Transverse colon (tissue), 3 donors: ENCODE measurements at regions not wholly inside any gene's neighbourhood (a gene's known extent, or its start where the extent isn't known, plus 50 kb on each side); places are given as distances from the start of the nearest gene placed in this dataset.

Source experiments
- EP300 ChIP-seq: sonication (generic); formaldehyde crosslinking; IDR thresholded peaks from one replicate; pipeline ENCODE4 v1.6.1; 2017; ENCODE audit warnings: antibody characterized with exemption, low read depth
- POLR2A ChIP-seq: fragments of 450-650 bp; IDR thresholded peaks from one replicate; pipeline ENCODE4 v1.6.1; 2016; ENCODE audit warnings: antibody characterized with exemption, mild to moderate bottlenecking, moderate library complexity
- TF ChIP-seq, protein P1 (sequence below), 5 experiments: fragments of 200-600 bp in 3 of 5; fragments of 450-650 bp in 2 of 5; sonication (generic) in 3 of 5; IDR thresholded peaks; 1 replicate in 2 of 5; 2 replicates in 3 of 5; pipeline ENCODE4 v1.5.1; 2016 to 2017; ENCODE audit warnings: antibody characterized with exemption in 5 of 5, inconsistent platforms in 3 of 5, mild to moderate bottlenecking in 2 of 5, moderate library complexity in 1 of 5

DNA sequence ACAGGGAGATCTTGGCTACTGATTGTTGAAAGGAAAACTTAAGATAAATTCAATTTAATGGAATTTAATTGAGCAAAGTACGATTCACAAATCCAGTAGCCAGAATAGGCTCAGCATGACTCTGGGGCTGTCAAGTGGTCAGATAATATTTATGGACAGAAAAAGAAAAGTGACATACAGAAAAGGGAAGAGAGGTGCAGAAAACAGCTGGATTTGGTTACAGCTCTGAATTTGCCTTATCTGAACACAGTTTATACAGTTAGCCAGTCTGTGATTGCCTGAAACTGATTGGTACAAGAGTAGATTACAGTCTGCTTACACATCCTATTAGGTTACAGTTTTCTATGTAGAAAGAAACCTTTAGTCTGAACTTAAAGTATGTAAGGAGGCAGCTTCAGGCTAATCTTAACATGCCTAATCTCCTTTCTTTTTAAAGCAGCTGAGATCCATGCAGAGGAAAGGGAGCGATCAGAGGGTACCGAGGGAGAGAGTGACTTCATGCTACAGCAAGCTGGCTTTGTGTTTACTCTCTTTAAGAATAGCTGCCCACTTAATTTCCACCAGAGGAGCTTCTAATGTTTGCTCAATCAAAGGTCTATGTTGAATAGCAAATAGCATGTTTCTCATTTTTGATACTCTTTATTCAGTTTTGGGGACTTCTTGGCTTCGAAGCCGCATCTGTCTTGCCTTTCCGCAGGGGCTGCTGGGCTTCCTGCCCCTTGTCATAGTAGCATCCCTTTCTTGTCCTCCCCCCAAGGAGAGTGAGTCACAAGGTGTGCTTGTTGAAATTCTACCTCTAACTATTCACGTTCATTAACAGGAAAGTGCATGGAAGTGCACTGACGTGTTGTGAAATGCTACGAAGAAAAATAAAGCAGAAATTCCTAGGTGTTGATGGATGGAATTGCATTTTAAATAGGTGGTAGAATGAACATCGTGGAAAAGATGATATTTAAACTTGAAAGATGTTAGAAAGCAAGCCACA, 761.2 kb downstream of the TAF11L14 start:
- TF ChIP-seq, protein P1, sequence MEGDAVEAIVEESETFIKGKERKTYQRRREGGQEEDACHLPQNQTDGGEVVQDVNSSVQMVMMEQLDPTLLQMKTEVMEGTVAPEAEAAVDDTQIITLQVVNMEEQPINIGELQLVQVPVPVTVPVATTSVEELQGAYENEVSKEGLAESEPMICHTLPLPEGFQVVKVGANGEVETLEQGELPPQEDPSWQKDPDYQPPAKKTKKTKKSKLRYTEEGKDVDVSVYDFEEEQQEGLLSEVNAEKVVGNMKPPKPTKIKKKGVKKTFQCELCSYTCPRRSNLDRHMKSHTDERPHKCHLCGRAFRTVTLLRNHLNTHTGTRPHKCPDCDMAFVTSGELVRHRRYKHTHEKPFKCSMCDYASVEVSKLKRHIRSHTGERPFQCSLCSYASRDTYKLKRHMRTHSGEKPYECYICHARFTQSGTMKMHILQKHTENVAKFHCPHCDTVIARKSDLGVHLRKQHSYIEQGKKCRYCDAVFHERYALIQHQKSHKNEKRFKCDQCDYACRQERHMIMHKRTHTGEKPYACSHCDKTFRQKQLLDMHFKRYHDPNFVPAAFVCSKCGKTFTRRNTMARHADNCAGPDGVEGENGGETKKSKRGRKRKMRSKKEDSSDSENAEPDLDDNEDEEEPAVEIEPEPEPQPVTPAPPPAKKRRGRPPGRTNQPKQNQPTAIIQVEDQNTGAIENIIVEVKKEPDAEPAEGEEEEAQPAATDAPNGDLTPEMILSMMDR (IDR thresholded peaks at IDR 0.05): no peak
- TF ChIP-seq EP300: no peak
- no peak for TF ChIP-seq POLR2A
